ENCODE measurements at regions not wholly inside any gene's neighbourhood (a gene's known extent, or its start where the extent isn't known, plus 50 kb on each side); places are given as distances from the start of the nearest gene placed in this dataset.

- CTCF ChIA-PET: no interaction called here
- no peak overlapping the region for H3K27ac ChIP-seq (ENCODE audit: low read depth, low read length, poor library complexity, severe bottlenecking)
- TF ChIP-seq CTCF (conservative IDR thresholded peaks at IDR 0.05; ENCODE audit: low read depth, low read length) (no peak), EZH2 (IDR thresholded peaks at IDR 0.05; ENCODE audit: borderline replicate concordance, low read depth, low read length, poor library complexity, severe bottlenecking) (no peak)
These were observed 277.7 kb upstream of the KCNH8 start for GRCh38 chr3:18870642-18871041.

GRCh38 chr3:18870074-18870640 is 278.2 kb upstream of the KCNH8 start:
- no TSS peak for BruUV-seq (replicated peaks)
- no peaks in the 10 kb centered on the region for H3K36me3 ChIP-seq (ENCODE audit: insufficient read depth, low read length, poor library complexity, severe bottlenecking)
- no peak overlapping the region for H3K4me3 ChIP-seq (ENCODE audit: low read depth, low read length, poor library complexity, severe bottlenecking)
- intact Hi-C loops (cut with micrococcal nuclease; ENCODE audit: unreplicated experiment): no loop called here
- H3K4me1 ChIP-seq (ENCODE audit: insufficient read depth, low read length, poor library complexity, severe bottlenecking): no peaks in the 10 kb centered on the region
- no peak for DNase-seq (ENCODE audit: low spot score)
- H3K27me3 ChIP-seq (replicated peaks; ENCODE audit: insufficient read depth, low read depth, low read length, poor library complexity): no peaks in the 10 kb centered on the region
- TF ChIP-seq CTCF (conservative IDR thresholded peaks at IDR 0.05; ENCODE audit: low read depth, low read length) (no peak), EZH2 (IDR thresholded peaks at IDR 0.05; ENCODE audit: borderline replicate concordance, low read depth, low read length, poor library complexity, severe bottlenecking) (no peak)
- POLR2A ChIA-PET (ENCODE audit: low non-redundant PET): no interaction called here
- no peaks in the 10 kb centered on the region for H3K9me3 ChIP-seq (ENCODE audit: low read depth, low read length, poor library complexity, severe bottlenecking)
- H3K27ac ChIP-seq (ENCODE audit: low read depth, low read length, poor library complexity, severe bottlenecking): no peak overlapping the region
- CTCF ChIA-PET: no interaction called here

More at GRCh38 chr3:18870642-18871041, 277.7 kb upstream of the KCNH8 start:
- H3K4me3 ChIP-seq (ENCODE audit: low read depth, low read length, poor library complexity, severe bottlenecking): no peak overlapping the region
- H3K4me1 ChIP-seq (ENCODE audit: insufficient read depth, low read length, poor library complexity, severe bottlenecking): no peaks in the 10 kb centered on the region
- no peaks in the 10 kb centered on the region for H3K9me3 ChIP-seq (ENCODE audit: low read depth, low read length, poor library complexity, severe bottlenecking)
- POLR2A ChIA-PET (ENCODE audit: low non-redundant PET): no interaction called here
- BruUV-seq (replicated peaks): no TSS peak
- H3K36me3 ChIP-seq (ENCODE audit: insufficient read depth, low read length, poor library complexity, severe bottlenecking): no peaks in the 10 kb centered on the region
- H3K27me3 ChIP-seq (replicated peaks; ENCODE audit: insufficient read depth, low read depth, low read length, poor library complexity): no peaks in the 10 kb centered on the region
- intact Hi-C loops (cut with micrococcal nuclease; ENCODE audit: unreplicated experiment): no loop called here
- no peak for DNase-seq (ENCODE audit: low spot score)

GRCh38 chr3:18868911-18869689 is 279.2 kb upstream of the KCNH8 start:
- no peak overlapping the region for H3K27ac ChIP-seq (ENCODE audit: low read depth, low read length, poor library complexity, severe bottlenecking)
- TF ChIP-seq EZH2 (IDR thresholded peaks at IDR 0.05; ENCODE audit: borderline replicate concordance, low read depth, low read length, poor library complexity, severe bottlenecking) (no peak), CTCF (conservative IDR thresholded peaks at IDR 0.05; ENCODE audit: low read depth, low read length) (no peak)
- no peaks in the 10 kb centered on the region for H3K9me3 ChIP-seq (ENCODE audit: low read depth, low read length, poor library complexity, severe bottlenecking)
- no peaks in the 10 kb centered on the region for H3K27me3 ChIP-seq (replicated peaks; ENCODE audit: insufficient read depth, low read depth, low read length, poor library complexity)
- no peak for DNase-seq (ENCODE audit: low spot score)
- POLR2A ChIA-PET (ENCODE audit: low non-redundant PET): no interaction called here
- H3K4me3 ChIP-seq (ENCODE audit: low read depth, low read length, poor library complexity, severe bottlenecking): no peak overlapping the region
- no peaks in the 10 kb centered on the region for H3K4me1 ChIP-seq (ENCODE audit: insufficient read depth, low read length, poor library complexity, severe bottlenecking)
- intact Hi-C loops (cut with micrococcal nuclease; ENCODE audit: unreplicated experiment): no loop called here
- CTCF ChIA-PET: no interaction called here
- H3K36me3 ChIP-seq (ENCODE audit: insufficient read depth, low read length, poor library complexity, severe bottlenecking): no peaks in the 10 kb centered on the region
- BruUV-seq (replicated peaks): no TSS peak
